ENCODE measurements at regions not wholly inside any gene's neighbourhood (a gene's known extent, or its start where the extent isn't known, plus 50 kb on each side); places are given as distances from the start of the nearest gene placed in this dataset.
"Not testable (repeated sequence)": the region's sequence is repeated elsewhere in the genome, so short reads cannot be mapped to it uniquely, and the experiment has no call there.

DNA sequence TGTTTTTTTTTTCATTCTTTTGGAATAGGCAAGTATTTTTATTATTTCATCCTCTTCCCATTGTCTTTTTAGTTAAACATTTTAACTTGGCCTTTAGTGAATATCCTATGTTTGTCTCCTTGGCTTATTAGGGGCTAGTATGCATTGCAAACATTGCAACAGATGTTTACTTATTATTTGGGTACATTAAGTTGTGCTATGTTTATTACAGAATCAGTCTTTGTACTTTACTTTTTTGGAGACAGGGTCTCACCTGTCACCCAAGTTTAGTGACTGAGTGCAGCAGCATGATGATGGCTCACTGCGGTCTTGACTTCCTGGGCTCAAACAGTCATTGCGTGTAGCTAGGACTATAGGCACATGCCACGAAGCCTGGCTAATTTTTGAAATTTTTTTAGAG, 51.1 kb upstream of the NUDT6 start:
- no peak for DNase-seq

DNA sequence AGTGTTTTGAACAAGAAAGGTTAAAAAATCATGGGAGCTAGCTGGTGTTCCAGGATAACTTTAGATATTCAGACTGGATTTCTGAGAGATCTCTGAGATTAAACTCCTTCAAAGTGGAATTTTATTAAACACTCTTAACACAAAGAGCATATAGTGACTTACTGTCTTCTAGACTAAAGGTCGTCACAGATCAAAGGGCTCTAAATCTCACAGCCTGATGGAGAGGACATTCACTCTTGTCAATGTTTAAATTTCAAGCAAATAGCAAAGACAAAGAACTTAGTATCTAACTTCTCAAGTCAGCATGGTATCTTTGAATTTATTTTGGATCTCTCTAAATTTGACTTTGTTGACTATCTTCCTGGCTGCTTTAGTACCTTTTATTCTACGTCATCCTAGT, 53.7 kb upstream of the NUDT6 start:
- DNase-seq = no peak

DNA sequence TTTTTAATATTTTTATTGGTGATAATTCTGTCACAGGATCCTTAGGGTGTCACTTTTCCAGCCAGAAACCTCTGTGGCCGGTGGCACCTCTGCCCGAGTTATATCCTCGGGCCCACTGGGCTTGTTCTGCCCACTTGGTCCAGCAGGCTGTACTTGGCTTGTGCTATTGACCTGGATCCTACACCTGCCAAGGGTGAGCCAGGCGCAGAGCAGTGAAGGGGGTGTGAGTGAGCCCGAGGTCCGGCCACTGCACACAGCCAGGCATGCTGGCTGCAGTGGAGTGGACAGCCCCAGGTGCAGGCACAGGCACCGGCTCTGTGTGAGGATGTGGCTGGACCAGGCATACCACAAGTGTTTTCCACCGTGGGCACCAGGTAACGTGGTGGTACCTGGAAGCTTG, 54.7 kb upstream of the NUDT6 start:
- DNase-seq = no peak

DNA sequence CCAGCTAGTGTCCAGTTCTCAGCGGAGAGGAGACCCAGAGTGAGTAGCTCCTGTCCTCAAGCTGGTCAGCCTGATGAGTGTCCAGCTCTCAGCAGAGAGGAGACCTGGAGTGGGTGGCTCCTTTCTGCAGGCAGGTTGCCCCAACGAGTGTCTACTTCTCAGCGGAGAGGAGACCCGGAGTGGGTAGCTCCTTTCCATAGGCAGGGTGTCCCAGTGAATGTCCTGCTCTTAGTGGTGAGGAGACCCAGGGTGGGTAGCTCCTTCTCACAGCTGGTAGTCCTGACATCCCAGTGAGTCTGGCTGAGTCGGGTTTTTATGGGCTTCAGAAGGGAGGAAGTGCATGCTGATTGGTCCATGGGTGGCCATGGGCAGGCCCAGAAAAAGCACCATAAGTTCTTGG, 55.7 kb upstream of the NUDT6 start:
- no peak for DNase-seq

DNA sequence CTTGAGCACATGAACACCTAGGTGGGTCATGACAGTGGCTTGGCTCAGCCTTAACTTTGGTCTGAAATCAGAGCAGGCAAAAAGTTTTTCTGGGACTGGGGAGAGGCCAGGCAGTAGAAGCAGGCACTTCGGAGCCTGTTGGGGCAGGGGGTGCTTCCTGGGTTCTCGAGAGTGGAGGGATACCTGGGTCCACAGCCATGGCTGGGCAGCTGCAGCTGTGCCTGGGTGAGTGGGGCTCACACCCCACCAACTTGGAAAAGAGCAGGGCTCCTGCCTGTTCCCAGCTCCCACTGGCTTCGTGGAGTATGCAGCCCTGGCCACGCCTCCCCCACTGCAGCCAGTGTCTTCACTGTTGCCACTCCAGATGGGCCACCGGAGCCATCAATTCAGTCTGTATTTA, 56.4 kb upstream of the NUDT6 start:
- DNase-seq = no peak

DNA sequence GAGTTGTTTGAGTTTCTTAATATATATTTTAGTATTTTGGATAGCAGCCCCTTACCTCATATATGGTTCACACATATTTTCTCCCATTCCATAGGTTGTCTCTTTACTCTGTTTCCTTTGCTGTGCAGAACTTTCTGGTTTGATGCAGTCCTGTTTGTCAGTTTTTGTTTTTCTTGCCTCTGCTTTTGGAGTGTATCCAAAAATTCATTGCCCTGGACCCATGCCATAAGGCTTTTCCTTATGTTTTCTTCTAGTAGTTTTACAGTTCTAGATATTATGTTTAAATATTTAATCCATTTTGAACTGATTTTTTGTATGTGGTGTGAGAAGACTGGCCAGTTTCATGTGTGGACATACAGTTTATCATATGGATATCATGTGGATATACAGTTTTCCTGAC, 58.5 kb upstream of the NUDT6 start:
- no peak for DNase-seq

DNA sequence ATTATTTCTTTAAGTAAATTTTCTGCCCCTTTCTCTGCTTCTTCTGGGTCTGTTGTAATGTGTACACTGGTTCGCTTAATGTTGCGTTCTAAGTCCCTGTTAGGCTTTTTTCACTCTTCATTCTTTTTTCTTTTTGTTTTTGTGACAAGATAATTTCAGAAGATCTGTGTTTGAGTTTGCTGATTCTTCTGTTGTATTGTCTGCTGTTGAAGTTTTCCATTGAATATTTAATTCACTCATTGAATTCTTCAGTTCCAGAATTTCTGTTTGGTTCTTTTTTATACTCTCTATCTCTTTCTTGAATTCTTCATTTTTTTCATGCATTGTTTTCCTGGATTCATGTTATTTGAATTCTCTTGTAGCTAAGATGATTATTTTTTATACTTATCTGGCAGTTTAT, 66.3 kb upstream of the NUDT6 start:
- no peak for DNase-seq

DNA sequence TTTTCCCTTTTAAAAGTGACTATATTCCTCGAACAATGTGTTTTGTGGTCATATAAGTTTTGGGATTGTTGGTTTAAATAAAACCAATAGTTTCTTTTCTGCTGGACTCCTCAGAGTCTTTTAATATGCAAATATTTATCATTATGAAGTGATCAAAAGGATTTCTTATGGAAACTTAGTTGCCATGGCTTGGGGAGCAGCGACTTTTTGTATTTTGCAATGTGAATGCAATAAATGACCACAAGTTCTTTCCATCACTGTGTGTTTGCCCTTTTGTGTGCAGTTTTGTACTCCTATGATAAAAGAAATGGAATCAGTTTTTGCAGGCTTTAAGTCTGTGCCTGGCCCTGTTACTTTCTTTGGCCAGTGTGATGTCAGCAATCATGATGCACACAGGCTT, 68.5 kb upstream of the NUDT6 start:
- DNase-seq = no peak

DNA sequence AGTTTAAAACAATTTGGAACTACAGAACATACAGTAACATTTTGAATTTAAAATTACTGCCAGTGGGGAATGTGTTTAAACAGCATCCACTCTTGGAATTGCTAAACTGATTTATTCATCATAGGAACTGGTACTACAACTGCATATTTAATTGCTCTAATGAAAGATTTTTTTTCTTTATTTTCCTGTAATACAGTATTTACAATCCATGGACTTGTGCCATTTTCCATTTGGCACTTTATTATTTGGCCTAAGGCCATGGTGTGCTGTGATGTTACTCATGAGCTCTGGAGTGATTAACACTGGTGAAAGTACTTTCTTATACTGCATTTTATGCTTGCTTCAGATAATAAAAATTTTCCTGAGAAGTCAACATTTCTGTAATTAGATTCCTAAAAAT, 69.7 kb upstream of the NUDT6 start:
- no peak for DNase-seq

DNA sequence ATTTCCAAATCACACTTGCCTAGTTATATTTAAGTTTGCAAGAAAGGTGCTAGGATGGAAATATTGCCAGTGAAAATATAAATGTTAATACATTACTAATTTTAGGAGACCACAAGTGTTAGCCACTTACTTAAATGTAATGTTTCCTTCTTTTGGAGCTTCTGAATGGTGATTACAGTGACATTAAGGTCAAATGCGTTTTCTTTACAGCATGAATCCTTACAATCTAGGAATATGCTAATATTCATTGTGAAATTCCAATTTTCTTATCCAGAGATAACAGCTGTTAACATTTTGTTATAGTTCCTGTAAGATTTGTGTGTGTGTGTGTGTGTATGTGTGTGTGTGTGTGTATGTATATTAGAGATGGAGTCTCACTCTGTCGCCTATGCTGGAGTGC, 70.2 kb upstream of the NUDT6 start:
- DNase-seq = no peak

DNA sequence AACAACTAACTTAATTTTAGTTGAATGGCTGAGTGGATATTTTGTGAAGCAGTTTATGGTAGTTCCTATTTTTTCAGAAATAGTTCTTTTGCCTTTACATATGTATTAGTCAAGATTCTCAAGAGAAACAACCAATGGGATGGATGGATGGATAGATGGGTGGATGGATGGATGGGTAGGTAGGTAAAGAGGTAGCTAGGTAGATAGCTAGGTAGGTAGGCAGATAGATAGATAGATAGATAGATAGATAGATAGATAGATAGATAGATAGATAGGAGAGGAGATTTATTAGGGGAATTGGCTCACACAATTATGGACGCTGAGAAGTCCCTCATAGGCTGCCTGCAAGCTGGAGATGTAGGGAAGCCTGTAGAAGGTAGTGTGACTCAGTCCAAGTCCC, 74.0 kb upstream of the NUDT6 start:
- no peak for DNase-seq

DNA sequence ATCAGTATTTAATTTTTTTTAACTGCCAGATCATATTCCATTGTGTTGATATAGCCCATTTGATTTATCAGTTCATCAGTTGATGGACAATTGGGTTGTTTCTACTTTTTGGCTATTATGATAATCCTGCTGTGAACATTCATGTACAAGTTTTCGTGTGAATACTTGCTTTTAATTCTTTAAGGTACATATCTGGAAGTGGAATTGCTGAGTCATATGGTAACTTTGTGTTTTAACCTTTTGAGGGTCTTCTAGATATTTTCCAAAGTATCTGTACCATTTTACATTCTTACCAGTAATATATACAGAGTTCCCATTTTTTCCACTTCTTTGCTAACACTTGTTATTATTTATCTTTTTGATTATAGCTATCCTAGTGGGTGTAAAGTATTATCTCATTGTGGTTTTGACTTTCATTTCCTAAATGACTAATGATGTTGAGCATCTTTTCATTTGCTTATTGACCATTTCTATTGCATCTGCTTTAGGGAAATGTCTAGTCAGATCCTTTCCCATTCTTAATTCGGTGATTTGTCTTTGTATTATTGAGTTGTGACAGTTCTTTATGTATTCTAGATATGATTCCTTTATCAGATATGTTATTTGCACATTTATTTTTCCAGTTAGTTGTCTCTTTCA, 75.2 kb upstream of the NUDT6 start:
- DNase-seq = no peak

DNA sequence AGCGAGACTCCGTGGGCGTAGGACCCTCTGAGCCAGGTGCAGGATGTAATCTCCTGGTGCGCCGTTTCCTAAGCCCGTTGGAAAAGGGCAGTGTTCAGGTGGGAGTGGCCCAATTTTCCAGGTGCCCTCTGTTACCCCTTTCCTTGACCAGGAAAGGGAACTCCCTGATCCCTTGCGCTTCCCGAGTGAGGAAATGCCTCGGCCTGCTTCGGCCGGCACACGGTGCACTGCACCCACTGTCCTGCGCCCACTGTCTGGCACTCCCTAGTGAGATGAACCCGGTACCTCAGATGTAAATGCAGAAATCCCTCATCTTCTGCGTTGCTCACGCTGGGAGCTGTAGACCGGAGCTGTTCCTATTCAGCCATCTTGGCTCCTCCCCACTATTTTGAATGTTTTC, 81.7 kb upstream of the NUDT6 start:
- DNase-seq = not testable (repeated sequence)

DNA sequence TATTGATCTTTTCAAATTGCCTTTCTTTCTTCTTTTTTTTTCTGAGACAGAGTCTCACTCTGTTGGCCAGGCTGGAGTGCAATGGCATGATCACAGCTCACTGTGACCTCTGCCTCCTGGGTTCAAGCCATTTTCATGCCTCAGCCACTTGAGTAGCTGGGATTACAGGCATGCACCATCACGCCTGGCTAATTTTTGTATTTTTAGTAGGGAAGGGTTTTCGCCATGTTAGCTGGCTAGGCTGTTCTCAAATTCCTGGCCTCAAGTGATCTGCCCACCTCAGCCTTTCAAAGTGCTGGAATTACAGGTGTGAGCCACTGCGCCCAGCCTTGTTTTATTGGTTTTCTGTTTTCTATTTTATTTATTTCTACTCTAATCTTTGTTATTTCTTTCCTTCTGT, 82.7 kb upstream of the NUDT6 start:
- DNase-seq = not testable (repeated sequence)

DNA sequence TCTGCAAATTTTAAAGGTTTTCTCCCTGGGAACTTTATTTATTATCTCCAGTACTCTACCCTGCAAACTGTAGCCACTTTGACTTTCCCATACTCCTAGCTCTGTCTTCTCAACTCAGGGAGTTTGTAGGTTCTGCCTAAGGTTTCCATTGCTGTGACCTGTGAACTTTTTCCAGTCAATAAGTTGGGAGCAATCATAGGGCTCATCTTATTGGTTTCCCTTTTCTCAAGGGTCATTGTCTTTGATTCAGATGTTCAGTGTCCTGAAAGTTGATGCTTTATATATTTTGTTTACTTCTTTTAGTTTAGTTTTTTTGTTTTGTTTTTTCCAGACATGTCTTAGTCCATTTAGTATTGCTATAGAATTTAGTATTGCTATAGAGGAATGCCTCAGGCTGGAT, 85.3 kb upstream of the NUDT6 start:
- DNase-seq = no peak

DNA sequence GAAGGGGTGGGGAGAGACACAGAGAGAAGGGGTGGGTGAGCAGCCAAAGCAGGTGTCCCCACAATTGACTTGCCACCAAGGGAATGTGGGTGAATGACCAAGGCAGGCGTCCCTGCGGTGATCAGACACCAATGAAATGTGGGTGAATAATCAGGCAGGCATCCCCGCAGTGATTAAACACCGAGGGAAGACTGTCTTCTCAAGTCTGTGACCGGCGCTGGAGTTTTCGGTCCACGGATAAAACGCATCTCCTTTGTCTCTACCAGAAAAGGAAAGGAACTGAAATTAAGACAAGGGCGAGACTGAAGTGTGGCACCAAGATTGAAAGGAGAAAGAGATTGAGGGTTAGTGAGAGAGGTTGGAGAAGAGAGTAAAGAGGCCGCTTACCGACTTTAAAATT, 90.0 kb upstream of the NUDT6 start:
- not testable (repeated sequence) for DNase-seq

DNA sequence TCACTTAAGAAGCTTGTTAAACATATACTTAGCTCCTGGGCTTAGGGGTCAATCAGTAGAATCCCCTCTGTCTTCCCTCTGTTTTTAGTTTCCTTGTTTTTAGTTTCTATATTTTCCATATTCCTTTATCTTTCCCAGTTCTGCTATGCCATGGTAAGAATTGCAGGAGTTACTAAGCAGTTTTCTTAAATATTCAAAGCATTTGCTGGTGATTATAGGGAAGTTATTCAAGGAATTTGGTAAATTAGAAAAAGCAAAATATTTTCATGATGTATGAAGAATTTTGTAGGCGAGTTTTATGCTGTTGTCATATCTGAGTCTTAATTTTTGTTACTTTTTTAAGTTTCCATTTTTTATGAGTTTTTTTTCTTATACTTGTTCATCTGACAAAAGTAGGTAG, 91.6 kb upstream of the NUDT6 start:
- no peak for DNase-seq

DNA sequence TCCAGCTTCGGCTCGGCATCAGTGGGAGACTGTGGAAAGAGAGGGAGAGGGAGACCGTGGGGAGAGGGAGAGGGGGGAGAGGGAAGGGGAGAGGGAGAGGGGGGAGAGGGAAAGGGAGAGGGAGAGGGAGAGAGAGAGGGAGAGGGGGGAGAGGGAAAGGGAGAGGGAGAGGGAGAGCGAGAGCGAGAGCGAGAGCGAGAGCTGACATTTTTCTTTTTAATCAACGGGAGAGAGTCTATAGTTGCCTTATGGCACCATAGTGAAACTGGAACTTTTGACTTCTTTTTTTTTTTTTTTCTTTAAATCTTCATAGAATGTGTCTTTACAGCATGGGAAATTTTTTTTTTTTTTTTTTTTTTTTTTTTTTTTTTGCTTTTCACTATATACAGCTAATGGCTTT, 94.7 kb upstream of the NUDT6 start:
- DNase-seq = no peak

DNA sequence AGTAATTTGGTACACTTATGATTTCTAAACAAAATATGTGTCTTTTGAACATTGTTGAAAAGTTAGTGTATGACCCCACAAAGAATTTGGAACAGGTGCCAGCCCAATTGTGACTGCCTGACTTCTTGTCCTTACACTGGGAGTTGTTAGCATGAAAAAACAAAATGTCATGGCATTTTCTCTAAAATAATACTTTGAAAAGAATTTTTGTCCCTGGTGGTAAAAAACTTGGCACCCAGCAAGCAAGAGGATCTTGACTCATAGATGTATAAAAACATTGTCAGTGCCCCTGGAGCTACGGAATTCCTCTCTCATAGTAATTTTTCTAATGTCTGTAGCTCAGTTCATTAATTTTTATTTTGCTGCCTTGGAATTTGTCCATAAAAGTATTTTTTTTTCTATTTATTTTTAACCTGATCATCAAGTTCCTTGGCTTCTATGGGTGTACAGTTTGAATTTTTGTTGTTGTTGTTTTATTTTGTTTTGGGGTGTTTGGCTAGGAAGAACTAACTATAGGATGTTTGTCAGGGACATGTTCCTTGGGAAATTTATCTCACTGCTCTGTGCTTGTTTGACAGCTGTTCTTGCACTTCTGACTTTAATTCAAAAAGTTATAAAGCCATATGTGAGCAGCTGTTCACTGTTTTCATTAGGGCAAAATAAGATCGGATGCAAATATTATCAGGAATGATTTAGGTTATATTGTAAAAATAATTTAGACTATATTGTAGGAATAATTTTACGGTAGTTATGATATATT, 95.4 kb upstream of the NUDT6 start:
- no peak for DNase-seq

DNA sequence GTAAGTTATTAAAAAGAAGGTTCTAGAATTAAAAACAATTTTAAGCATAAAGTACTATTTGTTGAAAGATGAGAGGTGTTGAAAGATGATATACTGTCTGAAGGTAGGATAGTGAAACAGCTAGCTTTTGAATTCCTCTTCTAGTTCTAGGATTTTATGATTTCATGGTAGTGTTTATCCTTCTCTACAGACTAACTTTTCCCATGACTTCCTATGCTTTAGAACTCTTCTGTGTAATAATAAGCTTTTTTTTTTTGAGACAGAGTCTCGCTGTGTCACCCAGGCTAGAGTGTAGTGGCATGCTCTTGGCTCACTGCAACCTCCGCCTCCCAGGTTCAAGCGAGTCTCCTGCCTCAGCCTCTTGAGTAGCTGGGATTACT, 96.0 kb upstream of the NUDT6 start:
- no peak for DNase-seq

DNA sequence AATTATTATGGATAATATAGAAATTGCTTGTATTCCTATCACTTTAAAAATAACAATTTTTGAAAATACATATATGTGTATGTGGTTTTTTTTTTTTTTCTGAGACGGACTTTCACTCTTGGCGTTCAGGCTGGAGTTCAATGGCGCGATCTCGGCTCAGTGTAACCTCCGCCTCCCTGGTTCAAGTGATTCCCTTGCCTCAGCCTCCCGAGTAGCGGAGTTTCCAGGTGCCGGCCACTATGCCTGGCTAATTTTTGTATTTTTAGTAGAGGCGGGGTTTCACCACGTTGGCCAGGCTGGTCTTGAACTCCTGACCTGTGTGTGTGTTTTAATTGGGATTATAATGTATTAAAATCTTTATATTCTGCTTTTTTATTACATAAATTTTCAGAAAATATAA, 97.9 kb upstream of the NUDT6 start:
- DNase-seq = no peak

DNA sequence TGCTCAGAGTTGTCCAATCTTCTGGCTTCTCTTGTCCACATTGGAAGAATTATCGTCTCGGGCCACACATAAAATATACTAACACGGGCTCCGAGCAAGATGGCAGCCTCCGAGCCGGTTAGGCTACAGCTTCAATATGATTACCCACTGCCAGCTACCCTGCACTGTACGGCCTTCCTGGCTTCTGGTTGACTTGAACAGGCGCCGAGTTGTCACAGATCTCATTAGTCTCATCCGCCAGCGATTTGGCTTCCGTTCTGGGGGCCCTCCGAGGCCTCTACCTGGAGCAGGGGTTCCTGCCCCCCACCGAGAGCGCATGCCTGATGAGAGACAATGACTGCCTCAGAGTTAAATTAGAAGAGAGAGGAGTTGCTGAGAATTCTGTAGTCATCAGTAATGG, 101.2 kb upstream of the NUDT6 start:
- DNase-seq = no peak

DNA sequence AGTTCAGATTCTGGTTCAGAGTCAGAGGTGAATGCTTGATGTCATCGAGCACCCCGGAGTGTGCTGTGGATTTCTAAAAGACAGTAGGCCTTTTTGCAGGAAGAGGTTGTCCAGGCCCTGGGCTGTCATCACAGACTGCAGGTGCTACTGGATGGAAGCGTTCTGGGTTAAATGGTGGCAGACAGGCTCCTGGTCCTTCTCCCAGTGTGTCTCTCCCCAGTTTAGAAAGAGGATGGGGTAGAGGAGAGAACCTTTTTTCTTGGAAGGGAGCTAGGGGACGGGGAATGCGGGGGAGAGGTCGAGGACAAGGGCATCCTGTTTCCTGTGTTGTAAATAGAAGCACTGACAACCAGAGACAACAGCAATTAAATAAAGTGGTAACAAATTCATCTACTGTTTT, 102.3 kb upstream of the NUDT6 start:
- no peak for DNase-seq

DNA sequence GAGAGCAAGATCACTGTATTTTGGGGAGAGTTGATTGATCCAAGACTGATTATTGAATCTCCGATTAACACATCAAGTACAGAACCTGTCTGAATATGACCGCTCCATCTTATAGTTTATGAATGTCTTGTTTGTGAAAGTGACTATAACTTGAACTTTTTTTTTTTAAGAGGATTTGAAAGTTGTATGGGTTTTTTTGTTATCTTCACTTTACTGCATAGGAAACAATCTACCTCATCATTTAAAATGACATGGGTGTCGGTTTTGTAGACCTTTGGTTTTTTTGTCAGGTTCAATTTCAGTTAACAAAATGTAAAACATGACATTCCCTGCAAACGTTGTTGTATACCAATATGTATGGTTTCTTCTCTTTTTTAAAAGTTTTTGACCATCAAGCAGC, 103.0 kb upstream of the NUDT6 start:
- DNase-seq = no peak

DNA sequence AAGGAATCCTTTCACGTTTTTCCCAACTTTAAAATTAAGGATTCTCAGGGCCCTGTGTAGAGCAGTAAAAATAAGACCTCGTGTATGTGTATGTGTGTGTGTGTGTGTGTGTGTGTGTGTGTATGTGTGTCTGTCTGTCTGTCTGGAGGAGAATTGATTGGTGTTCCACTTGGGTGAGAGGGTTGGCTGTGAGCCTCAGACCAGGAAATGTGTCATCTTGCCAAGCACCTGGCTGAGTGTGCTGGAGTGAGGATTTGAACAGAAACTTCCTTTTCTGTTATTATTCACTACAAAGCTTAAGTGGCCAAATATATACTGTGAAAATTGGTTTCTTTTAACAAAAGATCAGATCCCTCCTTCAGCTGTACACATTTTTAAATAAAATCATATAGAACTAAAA, 103.6 kb upstream of the NUDT6 start:
- DNase-seq = not testable (repeated sequence)

All from activated CD8-positive, alpha-beta memory T cell treated with anti-CD3 and anti-CD28 coated beads, Interleukin-2, amount 50 U/mL, for 4 hours (primary cell).